Heart right ventricle (tissue), 16 donors: ENCODE measurements at regions not wholly inside any gene's neighbourhood (a gene's known extent, or its start where the extent isn't known, plus 50 kb on each side); places are given as distances from the start of the nearest gene placed in this dataset.

ENCODE experiments used
- ATAC-seq, 8 donors: fragments of 200-7000 bp; cut with Tn5 transposase; one replicate each; pipeline ENCODE4 v1.9.1; 2020; ENCODE audit warnings: mild to moderate bottlenecking in 8 of 8, moderate library complexity in 8 of 8, moderate number of reproducible peaks in 1 of 8
- DNase-seq, 2 donors: peaks; one replicate each; pipeline ENCODE4 v3.0.0-alpha.2; 2020
- H3K27ac ChIP-seq, 10 donors: fragments of 200-600 bp; sonication (generic) in 2 of 10; one replicate each; pipeline versions ENCODE4 v1.5.0 to v1.8.0; 2020 to 2022; ENCODE audit warnings: mild to moderate bottlenecking in 3 of 10
- H3K27me3 ChIP-seq, 7 donors: fragments of 200-600 bp; one replicate each; pipeline ENCODE4 v1.8.0; 2021 to 2022; ENCODE audit warnings: mild to moderate bottlenecking in 2 of 7
- H3K36me3 ChIP-seq, 9 donors: fragments of 200-600 bp; sonication (generic) in 1 of 9; one replicate each; pipeline versions ENCODE4 v1.5.0 to v1.8.0; 2020 to 2022; ENCODE audit warnings: mild to moderate bottlenecking in 2 of 9
- H3K4me1 ChIP-seq, 9 donors: fragments of 200-600 bp; sonication (generic) in 1 of 9; one replicate each; pipeline versions ENCODE4 v1.5.0 to v1.8.0; 2020 to 2022; ENCODE audit warnings: mild to moderate bottlenecking in 4 of 9
- H3K4me3 ChIP-seq, 10 donors: fragments of 200-600 bp; sonication (generic) in 2 of 10; one replicate each; pipeline versions ENCODE4 v1.5.0 to v1.8.0; 2020 to 2022; ENCODE audit warnings: mild to moderate bottlenecking in 7 of 10, moderate library complexity in 2 of 10
- H3K9me3 ChIP-seq, 11 donors: fragments of 200-600 bp in 10 of 11; sonication (generic) in 2 of 11; one replicate each; pipeline versions ENCODE4 v1.5.0 to v1.8.0; 2013 to 2022; ENCODE audit warnings: mild to moderate bottlenecking in 2 of 11, control low read depth in 1 of 11, moderate library complexity in 1 of 11
- CTCF ChIP-seq, 9 donors: fragments of 200-600 bp; sonication (generic) in 2 of 9; IDR thresholded peaks; one replicate each; pipeline versions ENCODE4 v1.5.0 to v1.8.0; 2021 to 2022; ENCODE audit warnings: antibody characterized with exemption in 9 of 9, mild to moderate bottlenecking in 5 of 9, moderate library complexity in 1 of 9
- WGBS, 2 donors: extraction: QIAGEN DNeasy Blood & Tissue Kit; methylation state at CpG; one replicate each; pipeline ENCODE4 v1.1.7; 2013; ENCODE audit warnings: inconsistent platforms in 1 of 2; 5-methylcytosine and 5-hydroxymethylcytosine counted together
- intact Hi-C, 10 donors: fragments of 100-400 bp; cut with DNase I; formaldehyde crosslinking; loops; one replicate each; pipeline versions ENCODE4 v1.11.1 to v1.14.2; 2022
- donor health status: Arrhythmogenic right ventricular cardiomyopathy.
- donor health status: ischemic (EF 13 %, LVEDD 7.1; RV severe dilation, severe dysfunction).
- donor health status: healthy with polysubstance abuse.
- donor health status: DM: no; HTN: yes; CAD: no.
- donor health status: DM: no; HTN: no; CAD: no.
- donor health status: ischemic (EF 25% LVEDD 6.9; RV normal size, moderate dysfunction).
- donor health status: ischemic (EF 25% LVEDD 5.7; RV mildly dilated, moderate dysfunction).
- donor health status: healthy.
- donor health status: DM: yes; HTN: yes; CAD: no.
- donor health status: Ischemic cardiomyopathy.
- donor health status: ischemic (EF 35%, LVEDD 5.7; RV mildly dilated, moderate dysfunction).
- donor health status: nonischemic (EF 11% LVEDD 7.7; RV severe dilation, severe dysfunction).
- donor health status: DM: yes; HTN: yes; CAD: no.
- donor health status: PGD.
- donor health status: ischemic (EF 29% LVEDD 5.4; RV normal size, mild dysfunction).
- donor health status: nonischemic (EF 23%, LVEDD 6.1; RV moderate dilation, normal function).

DNA sequence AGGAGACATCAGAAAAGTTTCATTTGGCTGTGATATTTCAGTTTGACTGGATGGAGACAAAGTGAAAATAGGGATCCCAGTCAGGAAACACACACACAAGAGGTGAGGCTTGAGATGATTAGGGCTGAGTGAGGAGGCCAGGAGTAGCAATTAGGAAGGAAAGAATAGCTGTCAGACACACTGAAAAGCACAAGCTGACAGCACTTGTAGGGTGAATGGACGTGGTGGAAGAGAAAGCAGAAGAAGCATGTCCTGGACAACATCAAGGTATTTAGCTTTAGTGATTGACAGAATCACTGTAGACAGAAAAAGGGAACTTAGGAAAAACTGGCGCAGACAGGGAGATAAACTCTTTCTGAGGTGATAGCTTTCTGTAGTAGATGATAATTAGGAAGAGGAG, 347.7 kb downstream of the TGFB2 start:
- Histone ChIP-seq H3K36me3 (no peaks in the 10 kb centered on the region), H3K4me1 (no peaks in the 10 kb centered on the region), H3K4me3 (no peak overlapping the region), H3K27ac (no peak overlapping the region), H3K9me3 (peaks cover 0 to 7% (median 0%) of the 10 kb centered on the region in 11 donors), H3K27me3 (no peaks in the 10 kb centered on the region)
- no peak for TF ChIP-seq CTCF (IDR thresholded peaks at IDR 0.05)
- no peak for DNase-seq
- intact Hi-C loops, result no loop called here
- ATAC-seq, result no peak
- WGBS, 2 donors, result 81 to 82% methylated on average over 2 of the region's 2 CpGs

- no peak overlapping the region for H3K27ac ChIP-seq
- peaks cover 0 to 7% (median 0%) of the 10 kb centered on the region in 11 donors for H3K9me3 ChIP-seq
- WGBS, 2 donors, result 80 to 83% methylated on average over 2 of the region's 2 CpGs
- no peaks in the 10 kb centered on the region for H3K4me1 ChIP-seq
- H3K36me3 ChIP-seq, result no peaks in the 10 kb centered on the region
- no peaks in the 10 kb centered on the region for H3K27me3 ChIP-seq
- TF ChIP-seq CTCF (IDR thresholded peaks at IDR 0.05), result no peak
- H3K4me3 ChIP-seq, result no peak overlapping the region
- DNase-seq (no peak), ATAC-seq (no peak)
- intact Hi-C loops, result no loop called here
Observed at GRCh38 chr1:218693599-218693998, 348.5 kb downstream of the TGFB2 start.

- no peak for TF ChIP-seq CTCF (IDR thresholded peaks at IDR 0.05)
- Histone ChIP-seq H3K4me1 (no peaks in the 10 kb centered on the region), H3K27ac (no peak overlapping the region), H3K27me3 (no peaks in the 10 kb centered on the region), H3K36me3 (no peaks in the 10 kb centered on the region), H3K4me3 (no peak overlapping the region), H3K9me3 (peaks cover 0 to 7% (median 0%) of the 10 kb centered on the region in 11 donors)
- WGBS, 2 donors, result 77 to 86% methylated on average over 3 of the region's 3 CpGs
- DNase-seq (no peak), ATAC-seq (no peak)
- intact Hi-C loops, result no loop called here
Observed at GRCh38 chr1:218694085-218694484, 348.9 kb downstream of the TGFB2 start.

GRCh38 chr1:218694636-218695035, 349.5 kb downstream of the TGFB2 start:
- H3K4me1 ChIP-seq, result no peaks in the 10 kb centered on the region
- no peak for DNase-seq
- H3K36me3 ChIP-seq, result no peaks in the 10 kb centered on the region
- no peaks in the 10 kb centered on the region for H3K27me3 ChIP-seq
- ATAC-seq, result no peak
- H3K4me3 ChIP-seq, result no peak overlapping the region
- no peak for TF ChIP-seq CTCF (IDR thresholded peaks at IDR 0.05)
- H3K9me3 ChIP-seq, result peaks cover 0 to 5% (median 0%) of the 10 kb centered on the region in 11 donors
- intact Hi-C loops, result no loop called here
- H3K27ac ChIP-seq, result no peak overlapping the region
- WGBS, 2 donors, result 23 to 30% methylated on average over 1 of the region's 1 CpG

DNA sequence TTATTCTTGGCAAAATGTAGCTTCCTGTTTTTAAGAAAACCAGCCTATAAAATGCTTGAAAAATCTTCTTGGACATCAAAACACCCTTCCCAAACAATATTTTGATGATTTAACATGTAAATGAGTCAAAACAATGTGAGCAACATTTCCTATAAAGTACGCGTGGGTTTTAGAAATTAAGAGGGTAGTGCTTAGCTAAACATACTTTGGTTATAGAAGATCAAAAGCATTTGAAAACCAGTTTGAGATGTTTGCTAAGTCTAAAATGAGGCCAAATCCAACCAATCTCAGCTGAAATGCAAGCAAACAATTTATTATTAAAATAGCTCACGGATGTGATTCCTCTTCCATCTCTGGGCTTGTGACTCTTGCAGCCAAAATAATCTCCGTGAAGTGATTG, 350.4 kb downstream of the TGFB2 start:
- no peak for DNase-seq
- no peak for TF ChIP-seq CTCF (IDR thresholded peaks at IDR 0.05)
- intact Hi-C loops, result no loop called here
- 89 to 92% methylated on average over 4 of the region's 4 CpGs for WGBS, 2 donors
- no peak overlapping the region for H3K27ac ChIP-seq
- H3K36me3 ChIP-seq, result no peaks in the 10 kb centered on the region
- H3K27me3 ChIP-seq, result no peaks in the 10 kb centered on the region
- H3K4me3 ChIP-seq, result no peak overlapping the region
- H3K4me1 ChIP-seq, result no peaks in the 10 kb centered on the region
- no peaks in the 10 kb centered on the region for H3K9me3 ChIP-seq
- ATAC-seq, result no peak
